ENCODE measurements at regions not wholly inside any gene's neighbourhood (a gene's known extent, or its start where the extent isn't known, plus 50 kb on each side); places are given as distances from the start of the nearest gene placed in this dataset.

DNA sequence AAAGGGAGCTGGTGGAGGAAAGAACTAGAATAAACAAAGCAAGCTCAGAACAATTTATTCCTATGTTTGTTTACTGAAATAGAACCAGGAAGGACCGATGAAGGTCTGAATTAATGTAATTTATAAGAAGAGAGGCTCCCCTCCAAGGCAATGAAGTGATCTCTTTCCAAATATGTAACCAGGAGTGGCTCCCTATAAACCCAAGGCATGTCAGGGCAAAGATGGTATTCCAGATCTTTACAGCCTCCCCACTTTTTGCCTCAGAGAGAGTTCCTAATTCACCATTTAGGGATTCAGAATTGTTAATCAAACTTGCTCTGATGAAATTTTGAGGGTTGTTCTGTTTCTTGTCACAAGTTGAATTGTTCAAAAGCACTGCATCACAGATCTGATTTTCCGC, 88.8 kb downstream of the HDGFL1 start:
- Histone ChIP-seq H2AFZ (ENCODE audit: low read length) (no peak overlapping the region), H3K27ac (ENCODE audit: low read depth, low read length) (no peak overlapping the region), H3K36me3 (ENCODE audit: insufficient read depth, low read length) (no peaks in the 10 kb centered on the region), H3K4me1 (ENCODE audit: insufficient read depth, low read length) (no peaks in the 10 kb centered on the region), H3K9me3 (ENCODE audit: low read depth, low read length) (no peaks in the 10 kb centered on the region), H3K4me2 (ENCODE audit: insufficient read depth, low read length) (no peak overlapping the region), H4K20me1 (ENCODE audit: insufficient read depth, low read length) (no peaks in the 10 kb centered on the region), H3K27me3 (ENCODE audit: insufficient read depth, low read length) (no peaks in the 10 kb centered on the region), H3K79me2 (ENCODE audit: insufficient read depth, low read length) (no peaks in the 10 kb centered on the region), H3K4me3 (ENCODE audit: insufficient read depth, low read length) (no peak overlapping the region)
- TF ChIP-seq, protein P1, sequence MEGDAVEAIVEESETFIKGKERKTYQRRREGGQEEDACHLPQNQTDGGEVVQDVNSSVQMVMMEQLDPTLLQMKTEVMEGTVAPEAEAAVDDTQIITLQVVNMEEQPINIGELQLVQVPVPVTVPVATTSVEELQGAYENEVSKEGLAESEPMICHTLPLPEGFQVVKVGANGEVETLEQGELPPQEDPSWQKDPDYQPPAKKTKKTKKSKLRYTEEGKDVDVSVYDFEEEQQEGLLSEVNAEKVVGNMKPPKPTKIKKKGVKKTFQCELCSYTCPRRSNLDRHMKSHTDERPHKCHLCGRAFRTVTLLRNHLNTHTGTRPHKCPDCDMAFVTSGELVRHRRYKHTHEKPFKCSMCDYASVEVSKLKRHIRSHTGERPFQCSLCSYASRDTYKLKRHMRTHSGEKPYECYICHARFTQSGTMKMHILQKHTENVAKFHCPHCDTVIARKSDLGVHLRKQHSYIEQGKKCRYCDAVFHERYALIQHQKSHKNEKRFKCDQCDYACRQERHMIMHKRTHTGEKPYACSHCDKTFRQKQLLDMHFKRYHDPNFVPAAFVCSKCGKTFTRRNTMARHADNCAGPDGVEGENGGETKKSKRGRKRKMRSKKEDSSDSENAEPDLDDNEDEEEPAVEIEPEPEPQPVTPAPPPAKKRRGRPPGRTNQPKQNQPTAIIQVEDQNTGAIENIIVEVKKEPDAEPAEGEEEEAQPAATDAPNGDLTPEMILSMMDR (IDR thresholded peaks at IDR 0.05; ENCODE audit: extremely low read depth, low read depth, low read length), result no peak
- DNase-seq (ENCODE audit: insufficient read length, low spot score, missing footprints), result no peak

DNA sequence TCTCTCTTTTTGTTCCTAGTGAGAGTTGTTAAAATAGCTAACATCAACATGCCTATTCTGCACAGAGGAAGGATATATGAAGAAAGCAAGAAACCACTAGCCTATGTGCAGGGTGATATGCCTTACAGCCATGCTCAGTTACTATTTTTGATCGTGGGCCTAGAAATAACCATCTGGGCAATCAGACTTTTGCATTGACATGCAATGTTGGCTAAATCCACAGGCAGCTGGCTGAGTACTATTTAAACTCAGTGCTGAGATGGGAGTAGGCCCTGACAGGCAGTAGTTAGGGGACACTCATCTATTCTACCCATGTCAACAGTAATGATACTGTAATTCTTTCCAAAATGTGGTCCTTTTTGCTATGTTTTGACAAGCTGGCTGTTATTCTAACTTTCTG, 89.6 kb downstream of the HDGFL1 start:
- no peaks in the 10 kb centered on the region for H3K9me3 ChIP-seq (ENCODE audit: low read depth, low read length)
- no peaks in the 10 kb centered on the region for H3K4me1 ChIP-seq (ENCODE audit: insufficient read depth, low read length)
- TF ChIP-seq, protein P1 (IDR thresholded peaks at IDR 0.05; ENCODE audit: extremely low read depth, low read depth, low read length), result no peak
- H3K27ac ChIP-seq (ENCODE audit: low read depth, low read length), result no peak overlapping the region
- no peaks in the 10 kb centered on the region for H3K36me3 ChIP-seq (ENCODE audit: insufficient read depth, low read length)
- H3K4me2 ChIP-seq (ENCODE audit: insufficient read depth, low read length), result no peak overlapping the region
- no peak overlapping the region for H3K4me3 ChIP-seq (ENCODE audit: insufficient read depth, low read length)
- peak overlapping the region; percentile 20 for H2AFZ ChIP-seq (ENCODE audit: low read length)
- H4K20me1 ChIP-seq (ENCODE audit: insufficient read depth, low read length), result no peaks in the 10 kb centered on the region
- no peak for DNase-seq (ENCODE audit: insufficient read length, low spot score, missing footprints)
- no peaks in the 10 kb centered on the region for H3K27me3 ChIP-seq (ENCODE audit: insufficient read depth, low read length)
- H3K79me2 ChIP-seq (ENCODE audit: insufficient read depth, low read length), result no peaks in the 10 kb centered on the region

DNA sequence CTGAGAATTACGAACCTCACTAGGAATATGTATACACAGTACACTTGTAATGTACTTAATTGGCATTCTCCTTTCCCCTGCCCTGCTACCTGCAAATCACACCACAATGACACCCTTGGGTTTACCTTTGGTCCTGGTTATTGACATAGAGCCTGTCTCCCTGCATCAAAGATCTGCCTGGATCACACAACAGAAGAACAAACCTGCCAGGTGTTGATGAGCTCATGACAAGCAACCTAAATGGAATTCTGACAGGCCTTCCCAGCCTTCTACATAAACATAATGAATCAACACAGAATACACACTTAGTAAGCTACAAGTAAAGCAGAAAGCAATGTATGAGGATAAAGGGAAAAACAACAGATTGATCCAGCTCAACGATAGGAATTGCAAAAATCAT, 95.6 kb downstream of the HDGFL1 start:
- no peak overlapping the region for H3K4me2 ChIP-seq (ENCODE audit: insufficient read depth, low read length)
- no peaks in the 10 kb centered on the region for H4K20me1 ChIP-seq (ENCODE audit: insufficient read depth, low read length)
- H3K4me1 ChIP-seq (ENCODE audit: insufficient read depth, low read length), result no peaks in the 10 kb centered on the region
- H3K9me3 ChIP-seq (ENCODE audit: low read depth, low read length), result no peaks in the 10 kb centered on the region
- no peaks in the 10 kb centered on the region for H3K27me3 ChIP-seq (ENCODE audit: insufficient read depth, low read length)
- no peaks in the 10 kb centered on the region for H3K36me3 ChIP-seq (ENCODE audit: insufficient read depth, low read length)
- H2AFZ ChIP-seq (ENCODE audit: low read length), result no peak overlapping the region
- no peaks in the 10 kb centered on the region for H3K79me2 ChIP-seq (ENCODE audit: insufficient read depth, low read length)
- no peak overlapping the region for H3K27ac ChIP-seq (ENCODE audit: low read depth, low read length)
- TF ChIP-seq, protein P1 (IDR thresholded peaks at IDR 0.05; ENCODE audit: extremely low read depth, low read depth, low read length), result no peak
- peak; percentile 17 for DNase-seq (ENCODE audit: insufficient read length, low spot score, missing footprints)
- no peak overlapping the region for H3K4me3 ChIP-seq (ENCODE audit: insufficient read depth, low read length)

DNA sequence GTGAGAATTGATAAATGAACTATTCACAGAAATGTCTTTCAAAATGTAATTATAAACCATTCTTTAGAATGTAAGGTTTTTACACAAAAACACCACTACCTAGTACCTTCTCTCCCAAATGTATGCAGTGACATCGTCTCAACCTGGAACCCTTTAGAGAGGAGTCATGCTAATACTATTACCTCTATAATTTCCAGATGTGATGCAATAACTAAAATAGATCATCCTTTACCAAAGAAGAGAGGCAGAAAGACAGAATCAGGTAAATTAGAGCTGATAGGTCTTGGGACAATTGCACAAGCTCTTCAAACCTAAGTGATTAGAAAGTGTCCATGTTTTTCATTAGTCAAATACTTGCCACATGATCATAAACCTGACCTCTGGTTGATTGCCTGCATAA, 96.7 kb downstream of the HDGFL1 start:
- H3K4me1 ChIP-seq (ENCODE audit: insufficient read depth, low read length), result no peaks in the 10 kb centered on the region
- no peaks in the 10 kb centered on the region for H3K36me3 ChIP-seq (ENCODE audit: insufficient read depth, low read length)
- H3K4me3 ChIP-seq (ENCODE audit: insufficient read depth, low read length), result no peak overlapping the region
- H4K20me1 ChIP-seq (ENCODE audit: insufficient read depth, low read length), result no peaks in the 10 kb centered on the region
- no peak overlapping the region for H3K4me2 ChIP-seq (ENCODE audit: insufficient read depth, low read length)
- no peak overlapping the region for H2AFZ ChIP-seq (ENCODE audit: low read length)
- DNase-seq (ENCODE audit: insufficient read length, low spot score, missing footprints), result no peak
- no peaks in the 10 kb centered on the region for H3K79me2 ChIP-seq (ENCODE audit: insufficient read depth, low read length)
- no peaks in the 10 kb centered on the region for H3K9me3 ChIP-seq (ENCODE audit: low read depth, low read length)
- H3K27ac ChIP-seq (ENCODE audit: low read depth, low read length), result no peak overlapping the region
- TF ChIP-seq, protein P1 (IDR thresholded peaks at IDR 0.05; ENCODE audit: extremely low read depth, low read depth, low read length), result no peak
- no peaks in the 10 kb centered on the region for H3K27me3 ChIP-seq (ENCODE audit: insufficient read depth, low read length)

Data from osteoblast (primary cell).